Mesothelial cell of epicardium (in vitro differentiated cells): ENCODE measurements at regions not wholly inside any gene's neighbourhood (a gene's known extent, or its start where the extent isn't known, plus 50 kb on each side); places are given as distances from the start of the nearest gene placed in this dataset.

Experiments
- DNase-seq, 2 experiments: peaks; one replicate each; pipeline ENCODE4 v3.0.0; 2021; ENCODE audit warnings: low spot score in 2 of 2; ENCODE audit not compliant: unreplicated experiment in 2 of 2
- H3K27ac Mint-ChIP-seq: 2 replicates; pipeline ENCODE4 v1.8.0; 2021; ENCODE audit warnings: mixed read lengths
- H3K27me3 Mint-ChIP-seq: 2 replicates; pipeline ENCODE4 v1.8.0; 2021; ENCODE audit warnings: low read depth, mixed read lengths
- H3K36me3 Mint-ChIP-seq: 2 replicates; pipeline ENCODE4 v1.8.0; 2021; ENCODE audit warnings: mixed read lengths
- H3K4me1 Mint-ChIP-seq: 2 replicates; pipeline ENCODE4 v1.8.0; 2021; ENCODE audit warnings: mixed read lengths
- H3K4me3 Mint-ChIP-seq: 2 replicates; pipeline ENCODE4 v1.8.0; 2021; ENCODE audit warnings: mild to moderate bottlenecking, moderate library complexity, mixed read lengths
- H3K9me3 Mint-ChIP-seq: 2 replicates; pipeline ENCODE4 v1.8.0; 2021; ENCODE audit warnings: mixed read lengths
- TF ChIP-seq, protein P1 (sequence below): fragments of 200-600 bp; sonication (generic); IDR thresholded peaks from one replicate; pipeline ENCODE4 v1.5.0; 2021; ENCODE audit warnings: antibody characterized with exemption; ENCODE audit not compliant: unreplicated experiment

DNA sequence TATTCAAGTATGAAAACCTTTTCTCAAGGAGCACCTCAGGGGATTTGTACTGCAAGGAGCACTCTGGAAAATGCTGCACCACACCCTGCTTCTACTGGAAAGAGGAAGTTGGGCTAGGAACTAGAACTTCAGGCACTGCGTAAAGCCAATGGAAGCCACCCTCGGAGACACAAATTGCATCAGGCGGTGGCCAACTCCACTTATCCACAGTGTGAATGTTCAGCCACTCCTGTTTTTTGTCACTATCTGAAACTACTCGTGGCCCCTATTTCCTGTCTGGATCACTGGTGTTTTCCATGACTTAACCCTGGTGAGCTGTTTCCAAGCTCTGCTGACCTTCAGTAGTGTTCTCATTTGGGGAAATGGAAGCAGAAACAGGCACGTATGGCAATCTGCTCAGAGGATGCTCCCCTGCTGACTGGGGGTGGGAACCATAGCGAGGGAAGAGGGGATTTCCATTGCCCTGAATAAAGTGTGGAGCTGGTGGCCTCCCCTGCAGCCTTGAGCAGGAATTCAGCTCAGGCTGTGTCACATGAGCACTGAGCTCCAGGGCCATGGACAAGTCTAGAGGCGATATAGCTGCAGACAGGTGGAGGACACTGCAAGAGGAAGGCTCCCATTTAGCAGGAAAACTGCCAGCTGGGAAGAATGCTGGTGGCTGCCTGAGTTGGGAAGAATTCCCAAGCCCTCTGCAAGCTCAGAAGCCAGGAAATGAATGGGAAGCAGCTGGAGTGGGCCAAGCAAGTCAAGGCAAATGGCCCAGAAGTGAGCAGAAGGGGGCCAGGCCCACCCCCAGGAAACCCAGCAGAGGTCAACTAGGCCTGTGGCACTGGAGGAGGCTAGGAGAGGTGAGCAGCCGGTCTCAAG lies 50.5 kb upstream of the RAP1B start:
- H3K9me3 Mint-ChIP-seq: no peaks in the 10 kb centered on the region
- TF ChIP-seq, protein P1, sequence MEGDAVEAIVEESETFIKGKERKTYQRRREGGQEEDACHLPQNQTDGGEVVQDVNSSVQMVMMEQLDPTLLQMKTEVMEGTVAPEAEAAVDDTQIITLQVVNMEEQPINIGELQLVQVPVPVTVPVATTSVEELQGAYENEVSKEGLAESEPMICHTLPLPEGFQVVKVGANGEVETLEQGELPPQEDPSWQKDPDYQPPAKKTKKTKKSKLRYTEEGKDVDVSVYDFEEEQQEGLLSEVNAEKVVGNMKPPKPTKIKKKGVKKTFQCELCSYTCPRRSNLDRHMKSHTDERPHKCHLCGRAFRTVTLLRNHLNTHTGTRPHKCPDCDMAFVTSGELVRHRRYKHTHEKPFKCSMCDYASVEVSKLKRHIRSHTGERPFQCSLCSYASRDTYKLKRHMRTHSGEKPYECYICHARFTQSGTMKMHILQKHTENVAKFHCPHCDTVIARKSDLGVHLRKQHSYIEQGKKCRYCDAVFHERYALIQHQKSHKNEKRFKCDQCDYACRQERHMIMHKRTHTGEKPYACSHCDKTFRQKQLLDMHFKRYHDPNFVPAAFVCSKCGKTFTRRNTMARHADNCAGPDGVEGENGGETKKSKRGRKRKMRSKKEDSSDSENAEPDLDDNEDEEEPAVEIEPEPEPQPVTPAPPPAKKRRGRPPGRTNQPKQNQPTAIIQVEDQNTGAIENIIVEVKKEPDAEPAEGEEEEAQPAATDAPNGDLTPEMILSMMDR: no peak
- no peaks in the 10 kb centered on the region for H3K36me3 Mint-ChIP-seq
- H3K4me1 Mint-ChIP-seq: peaks cover 16% of the 10 kb centered on the region
- DNase-seq: no peak
- H3K27ac Mint-ChIP-seq: peak overlapping the region; percentile 21
- H3K4me3 Mint-ChIP-seq: no peak overlapping the region
- no peaks in the 10 kb centered on the region for H3K27me3 Mint-ChIP-seq

DNA sequence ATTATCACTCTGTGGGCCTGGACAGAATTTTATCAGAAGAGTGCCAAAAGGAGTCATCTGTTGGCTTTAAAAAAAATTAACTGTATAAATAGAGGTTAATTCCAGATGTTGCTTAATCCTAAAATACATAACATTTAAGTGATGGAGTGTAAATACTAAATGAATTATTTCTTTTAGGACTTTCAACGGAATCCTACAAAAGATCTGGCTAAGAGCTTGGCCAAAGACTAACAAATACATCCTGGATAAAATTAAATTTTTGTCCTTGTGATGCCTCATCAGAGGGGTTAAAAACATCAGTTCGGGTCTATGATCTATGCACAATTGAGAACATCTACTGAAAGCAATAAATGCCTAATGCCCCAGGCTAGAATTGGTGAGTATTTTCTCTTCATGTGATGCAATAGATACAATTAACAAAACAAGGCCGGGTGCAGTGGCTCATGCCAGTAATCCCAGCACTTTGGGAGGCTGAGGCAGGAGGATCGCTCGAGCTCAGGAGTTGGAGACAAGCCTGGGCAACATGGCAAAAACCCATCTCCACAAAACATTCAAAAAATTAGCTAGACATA lies 49.8 kb upstream of the RAP1B start:
- TF ChIP-seq, protein P1: no peak
- H3K4me1 Mint-ChIP-seq: peaks cover 23% of the 10 kb centered on the region
- peak overlapping the region; percentile 21 for H3K27ac Mint-ChIP-seq
- DNase-seq: no peak
- no peaks in the 10 kb centered on the region for H3K36me3 Mint-ChIP-seq
- H3K9me3 Mint-ChIP-seq: no peaks in the 10 kb centered on the region
- no peak overlapping the region for H3K4me3 Mint-ChIP-seq
- no peaks in the 10 kb centered on the region for H3K27me3 Mint-ChIP-seq
